Endothelial cell of umbilical vein (primary cell): ENCODE measurements at regions not wholly inside any gene's neighbourhood (a gene's known extent, or its start where the extent isn't known, plus 50 kb on each side); places are given as distances from the start of the nearest gene placed in this dataset.

Experiments used
- BruUV-seq: library from RNA; stranded (reverse); fragments of 400-500 nt; replicated peaks from 2 replicates; lab custom pipeline; 2021; lab: Mats Ljungman, UMichigan
- CTCF ChIA-PET: fragments of 300-600, 350-600 bp; sonication (Branson Sonifier 250); formaldehyde crosslinking; loops from one replicate; lab custom pipeline; 2021; ENCODE audit warnings: antibody characterized with exemption, inconsistent platforms; lab: Charles Lee
- POLR2A ChIA-PET: fragments of 300-600, 350-600 bp; sonication (Branson Sonifier 250); formaldehyde crosslinking; loops from one replicate; lab custom pipeline; 2021; ENCODE audit warnings: antibody characterized with exemption, inconsistent platforms; lab: Charles Lee
- DNase-seq: peaks from one replicate; pipeline ENCODE4 v3.0.0-alpha.2; 2011; ENCODE audit warnings: low read depth, low spot score
- FAIRE-seq: peaks from 2 replicates; lab custom pipeline; 2011; peaks lifted over from hg19 to GRCh38; lab: Jason Lieb, UNC
- H2AFZ ChIP-seq: 2 replicates; pipeline ENCODE4 v1.6.0; 2012; ENCODE audit warnings: low read depth, low read length, control low read depth, inconsistent platforms
- H3K27ac ChIP-seq: 2 replicates; pipeline ENCODE4 v1.5.1; 2011; ENCODE audit warnings: low read depth, mild to moderate bottlenecking, control low read depth, low read length, moderate library complexity; ENCODE audit not compliant: insufficient read depth
- H3K27me3 ChIP-seq, 2 experiments: 2 replicates each; pipeline versions ENCODE4 v1.6.0 to v1.6.1; 2011; ENCODE audit warnings: low read length in 2 of 2, mixed read lengths in 1 of 2; ENCODE audit not compliant: control insufficient read depth in 2 of 2, insufficient read depth in 2 of 2
- H3K36me3 ChIP-seq, 2 experiments: 2 replicates in 1 of 2; 3 replicates in 1 of 2; pipeline ENCODE4 v1.5.1; 2011; ENCODE audit warnings: low read length in 2 of 2, mild to moderate bottlenecking in 1 of 2, moderate library complexity in 1 of 2; ENCODE audit not compliant: control insufficient read depth in 2 of 2, insufficient read depth in 2 of 2; ENCODE audit errors: extremely low read depth in 1 of 2
- H3K4me1 ChIP-seq: 3 replicates; pipeline ENCODE4 v1.5.1; 2011; ENCODE audit warnings: mild to moderate bottlenecking, low read length; ENCODE audit not compliant: control insufficient read depth, insufficient read depth; ENCODE audit errors: extremely low read depth
- H3K4me2 ChIP-seq: 2 replicates; pipeline ENCODE4 v1.6.1; 2011; ENCODE audit warnings: low read length, control low read depth, mixed read lengths; ENCODE audit not compliant: insufficient read depth
- H3K4me3 ChIP-seq, 3 experiments: fragments of 200-600 bp in 1 of 3; sonication (generic), shearing (Covaris generic) in 1 of 3; replicated peaks in 1 of 3; 2 replicates each; pipeline ENCODE4 v1.5.1; 2011 to 2016; ENCODE audit warnings: control low read depth in 3 of 3, low read length in 3 of 3, mild to moderate bottlenecking in 2 of 3, inconsistent platforms in 1 of 3, low read depth in 1 of 3, moderate library complexity in 1 of 3; ENCODE audit not compliant: insufficient read depth in 1 of 3
- H3K79me2 ChIP-seq: 2 replicates; pipeline ENCODE4 v1.6.0; 2012; ENCODE audit warnings: low read length, inconsistent platforms; ENCODE audit not compliant: control insufficient read depth, insufficient read depth
- H3K9ac ChIP-seq: replicated peaks from 2 replicates; pipeline ENCODE3; 2011; ENCODE audit warnings: low read length, control low read depth; ENCODE audit not compliant: insufficient read depth; ENCODE audit errors: extremely low read depth
- H3K9me1 ChIP-seq: replicated peaks from 3 replicates; pipeline ENCODE4 v1.6.0; 2011; ENCODE audit warnings: mild to moderate bottlenecking, low read length; ENCODE audit not compliant: control insufficient read depth, insufficient read depth; ENCODE audit errors: extremely low read depth
- H3K9me3 ChIP-seq: replicated peaks from 2 replicates; pipeline ENCODE4 v1.5.1; 2012; ENCODE audit warnings: low read length, inconsistent platforms; ENCODE audit not compliant: control insufficient read depth, insufficient read depth
- H4K20me1 ChIP-seq: replicated peaks from 2 replicates; pipeline ENCODE3; 2011; ENCODE audit warnings: mild to moderate bottlenecking, low read length; ENCODE audit not compliant: control insufficient read depth, insufficient read depth; ENCODE audit errors: extremely low read depth
- EZH2 ChIP-seq: IDR thresholded peaks from 2 replicates; pipeline ENCODE4 v1.6.1; 2012; ENCODE audit warnings: borderline replicate concordance, low read depth, mild to moderate bottlenecking, moderate library complexity, low read length, inconsistent platforms; ENCODE audit not compliant: severe bottlenecking
- FOS ChIP-seq: IDR thresholded peaks from 2 replicates; pipeline ENCODE4 v1.6.1; 2011; ENCODE audit warnings: mild to moderate bottlenecking, low read length, moderate library complexity, borderline replicate concordance; ENCODE audit not compliant: insufficient read depth
- GATA2 ChIP-seq: IDR thresholded peaks from 2 replicates; pipeline ENCODE4 v1.7.0; 2011; ENCODE audit warnings: low read depth, mild to moderate bottlenecking, moderate library complexity, mixed read lengths, low read length; ENCODE audit not compliant: insufficient read length, insufficient read depth
- JUN ChIP-seq: IDR thresholded peaks from 2 replicates; pipeline ENCODE4 v1.6.1; 2011; ENCODE audit warnings: borderline replicate concordance, low read depth; ENCODE audit not compliant: insufficient read length, insufficient read depth
- MYC ChIP-seq: IDR thresholded peaks from one replicate; pipeline ENCODE4 v1.6.1; 2011; ENCODE audit warnings: mild to moderate bottlenecking, low read depth, low read length
- POLR2A ChIP-seq: IDR thresholded peaks from 2 replicates; pipeline ENCODE4 v1.6.1; 2012; ENCODE audit warnings: low read depth, mild to moderate bottlenecking, control low read depth, low read length
- POLR2AphosphoS5 ChIP-seq: IDR thresholded peaks from 2 replicates; pipeline ENCODE4 v1.6.1; 2012; ENCODE audit warnings: low read depth, mild to moderate bottlenecking, control low read depth, low read length, moderate library complexity; ENCODE audit not compliant: insufficient read depth
- dilution Hi-C: fragments of 300-500 bp; cut with MboI; formaldehyde crosslinking; loops from one replicate; pipeline ENCODE4 v1.15.0; 2019; ENCODE audit warnings: low sequenced_read_pairs; ENCODE audit not compliant: extremely low pct_ligation_motif_present
- intact Hi-C: fragments of 100-400 bp; cut with micrococcal nuclease; formaldehyde crosslinking; loops from one replicate; pipeline ENCODE4 v1.10.0; 2022
- TF ChIP-seq, protein P1 (sequence below): IDR thresholded peaks from 2 replicates; pipeline ENCODE4 v1.6.1; 2011; ENCODE audit not compliant: insufficient read depth, insufficient read length
- TF ChIP-seq, protein P2 (sequence below), 2 donors: IDR thresholded peaks; 1 replicate in 1 of 2; 2 replicates in 1 of 2; pipeline ENCODE4 v1.5.1; 2011; ENCODE audit warnings: low read length in 2 of 2, mild to moderate bottlenecking in 2 of 2, moderate library complexity in 2 of 2, control low read depth in 1 of 2, inconsistent platforms in 1 of 2, low read depth in 1 of 2; ENCODE audit not compliant: insufficient read depth in 1 of 2; ENCODE audit errors: extremely low read depth in 1 of 2

DNA sequence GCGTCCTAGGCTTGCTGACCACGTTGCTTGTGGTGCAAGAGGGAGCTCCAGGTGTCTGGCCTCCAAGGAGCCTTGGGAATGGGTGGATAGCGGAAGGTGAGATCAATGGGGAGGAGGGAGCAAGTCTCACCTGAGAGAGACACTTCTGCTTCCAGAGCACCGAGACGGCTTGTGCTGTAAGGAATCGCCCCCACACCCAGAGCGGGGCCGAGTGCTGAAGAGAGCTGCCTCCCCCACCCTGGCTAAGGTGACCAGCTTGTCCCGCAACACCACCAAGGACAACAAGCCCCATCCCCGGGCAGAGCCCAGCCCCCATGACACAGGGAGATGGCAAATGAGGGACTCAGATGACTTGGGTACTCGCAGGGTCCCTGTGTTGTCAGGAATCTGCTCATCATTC, 485.6 kb downstream of the NPHP4 start:
- POLR2A ChIA-PET: no interaction called here
- no TSS peak for BruUV-seq
- CTCF ChIA-PET: no interaction called here
- Histone ChIP-seq H4K20me1 (no peaks in the 10 kb centered on the region), H3K27ac (no peak overlapping the region), H3K79me2 (no peaks in the 10 kb centered on the region), H3K4me3 (no peak overlapping the region), H3K36me3 (no peaks in the 10 kb centered on the region), H3K27me3 (no peaks in the 10 kb centered on the region), H3K9me3 (no peaks in the 10 kb centered on the region), H3K4me2 (no peak overlapping the region), H3K9ac (no peak overlapping the region), H2AFZ (no peak overlapping the region), H3K9me1 (no peaks in the 10 kb centered on the region), H3K4me1 (no peaks in the 10 kb centered on the region)
- intact Hi-C loops: no loop called here
- TF ChIP-seq POLR2AphosphoS5: no peak
- TF ChIP-seq, protein P1, sequence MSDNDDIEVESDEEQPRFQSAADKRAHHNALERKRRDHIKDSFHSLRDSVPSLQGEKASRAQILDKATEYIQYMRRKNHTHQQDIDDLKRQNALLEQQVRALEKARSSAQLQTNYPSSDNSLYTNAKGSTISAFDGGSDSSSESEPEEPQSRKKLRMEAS: no peak
- no peak for TF ChIP-seq JUN
- no peak for TF ChIP-seq EZH2
- no peak for TF ChIP-seq MYC
- no peak for TF ChIP-seq GATA2
- TF ChIP-seq, protein P2, sequence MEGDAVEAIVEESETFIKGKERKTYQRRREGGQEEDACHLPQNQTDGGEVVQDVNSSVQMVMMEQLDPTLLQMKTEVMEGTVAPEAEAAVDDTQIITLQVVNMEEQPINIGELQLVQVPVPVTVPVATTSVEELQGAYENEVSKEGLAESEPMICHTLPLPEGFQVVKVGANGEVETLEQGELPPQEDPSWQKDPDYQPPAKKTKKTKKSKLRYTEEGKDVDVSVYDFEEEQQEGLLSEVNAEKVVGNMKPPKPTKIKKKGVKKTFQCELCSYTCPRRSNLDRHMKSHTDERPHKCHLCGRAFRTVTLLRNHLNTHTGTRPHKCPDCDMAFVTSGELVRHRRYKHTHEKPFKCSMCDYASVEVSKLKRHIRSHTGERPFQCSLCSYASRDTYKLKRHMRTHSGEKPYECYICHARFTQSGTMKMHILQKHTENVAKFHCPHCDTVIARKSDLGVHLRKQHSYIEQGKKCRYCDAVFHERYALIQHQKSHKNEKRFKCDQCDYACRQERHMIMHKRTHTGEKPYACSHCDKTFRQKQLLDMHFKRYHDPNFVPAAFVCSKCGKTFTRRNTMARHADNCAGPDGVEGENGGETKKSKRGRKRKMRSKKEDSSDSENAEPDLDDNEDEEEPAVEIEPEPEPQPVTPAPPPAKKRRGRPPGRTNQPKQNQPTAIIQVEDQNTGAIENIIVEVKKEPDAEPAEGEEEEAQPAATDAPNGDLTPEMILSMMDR (IDR thresholded peaks at IDR 0.05; ENCODE audit: extremely low read depth in 1 of 2, insufficient read depth in 1 of 2, low read depth in 1 of 2, low read length in 2 of 2): no peak
- TF ChIP-seq POLR2A: no peak
- no peak for TF ChIP-seq FOS
- DNase-seq: no peak
- no peak for FAIRE-seq
- dilution Hi-C loops: no loop called here
